Ascending aorta (tissue), 2 donors: ENCODE measurements at regions not wholly inside any gene's neighbourhood (a gene's known extent, or its start where the extent isn't known, plus 50 kb on each side); places are given as distances from the start of the nearest gene placed in this dataset.
"Not testable (repeated sequence)": the region's sequence is repeated elsewhere in the genome, so short reads cannot be mapped to it uniquely, and the experiment has no call there.

Source experiments
- DNase-seq, 2 donors: peaks; one replicate each; pipeline ENCODE4 v3.0.0-alpha.2; 2019; ENCODE audit warnings: low spot score in 2 of 2
- H3K27ac ChIP-seq, 2 donors: fragments of 200-600 bp; sonication (generic); one replicate each; pipeline ENCODE4 v1.5.1; 2016 to 2017; ENCODE audit warnings: mild to moderate bottlenecking in 1 of 2
- H3K27me3 ChIP-seq: fragments of 200-600 bp; sonication (generic); one replicate; pipeline ENCODE4 v1.5.1; 2017
- H3K36me3 ChIP-seq, 2 donors: fragments of 200-600 bp; sonication (generic); one replicate each; pipeline ENCODE4 v1.5.1; 2016
- H3K4me1 ChIP-seq, 2 donors: fragments of 200-600 bp; sonication (generic); one replicate each; pipeline ENCODE4 v1.5.1; 2016 to 2017; ENCODE audit warnings: mild to moderate bottlenecking in 1 of 2
- H3K4me3 ChIP-seq, 2 donors: fragments of 200-600 bp; sonication (generic); one replicate each; pipeline ENCODE4 v1.5.1; 2016 to 2017; ENCODE audit warnings: mild to moderate bottlenecking in 1 of 2
- H3K9me3 ChIP-seq, 2 donors: fragments of 200-600 bp; sonication (generic); one replicate each; pipeline ENCODE4 v1.5.1; 2016
- CTCF ChIP-seq, 3 experiments: fragments of 200-600 bp in 2 of 3; fragments of 450-650 bp in 1 of 3; sonication (generic) in 2 of 3; IDR thresholded peaks; one replicate each; pipeline ENCODE4 v1.5.1; 2016 to 2019; ENCODE audit warnings: antibody characterized with exemption in 3 of 3, mild to moderate bottlenecking in 1 of 3, moderate library complexity in 1 of 3
- intact Hi-C: fragments of 100-400 bp; cut with DNase I; formaldehyde crosslinking; loops from one replicate; pipeline ENCODE4 v1.15.1; 2023

GRCh38 chr13:32837973-32838927, 178.0 kb upstream of the KL start:
- intact Hi-C loops: no loop called here
- H3K4me3 ChIP-seq: no peak overlapping the region
- no peak for TF ChIP-seq CTCF (IDR thresholded peaks at IDR 0.05)
- no peaks in the 10 kb centered on the region for H3K36me3 ChIP-seq
- H3K27ac ChIP-seq: no peak overlapping the region
- no peak for DNase-seq
- peaks cover 0 to 7% of the 10 kb centered on the region in 2 donors for H3K4me1 ChIP-seq
- peaks cover 0 to 8% of the 10 kb centered on the region in 2 donors for H3K9me3 ChIP-seq
- no peaks in the 10 kb centered on the region for H3K27me3 ChIP-seq

GRCh38 chr13:32838945-32839344, 177.3 kb upstream of the KL start:
- H3K4me1 ChIP-seq: peaks cover 0 to 7% of the 10 kb centered on the region in 2 donors
- no peak for TF ChIP-seq CTCF (IDR thresholded peaks at IDR 0.05)
- H3K36me3 ChIP-seq: no peaks in the 10 kb centered on the region
- H3K27me3 ChIP-seq: no peaks in the 10 kb centered on the region
- no peak overlapping the region for H3K27ac ChIP-seq
- no peak for DNase-seq
- intact Hi-C loops: no loop called here
- H3K9me3 ChIP-seq: peaks cover 0 to 8% of the 10 kb centered on the region in 2 donors
- H3K4me3 ChIP-seq: no peak overlapping the region

- intact Hi-C loops: no loop called here
- DNase-seq: no peak
- Histone ChIP-seq H3K27ac (no peak overlapping the region), H3K4me3 (no peak overlapping the region), H3K27me3 (no peaks in the 10 kb centered on the region), H3K36me3 (no peaks in the 10 kb centered on the region), H3K9me3 (no peaks in the 10 kb centered on the region), H3K4me1 (peaks cover 0 to 7% of the 10 kb centered on the region in 2 donors)
- TF ChIP-seq CTCF (IDR thresholded peaks at IDR 0.05): no peak
Measured at GRCh38 chr13:32840113-32840512, 176.1 kb upstream of the KL start.

GRCh38 chr13:32840989-32841713, 175.1 kb upstream of the KL start:
- Histone ChIP-seq H3K36me3 (no peaks in the 10 kb centered on the region), H3K9me3 (no peaks in the 10 kb centered on the region), H3K27ac (no peak overlapping the region), H3K4me1 (peaks cover 0 to 7% of the 10 kb centered on the region in 2 donors), H3K27me3 (no peaks in the 10 kb centered on the region), H3K4me3 (no peak overlapping the region)
- no peak for DNase-seq
- TF ChIP-seq CTCF (IDR thresholded peaks at IDR 0.05): no peak
- intact Hi-C loops: no loop called here

- peaks cover 0 to under 1% of the 10 kb centered on the region in 2 donors for H3K4me1 ChIP-seq
- DNase-seq: no peak
- no peaks in the 10 kb centered on the region for H3K36me3 ChIP-seq
- no peak for TF ChIP-seq CTCF (IDR thresholded peaks at IDR 0.05)
- H3K27ac ChIP-seq: no peak overlapping the region
- no peaks in the 10 kb centered on the region for H3K9me3 ChIP-seq
- H3K27me3 ChIP-seq: no peaks in the 10 kb centered on the region
- no peak overlapping the region for H3K4me3 ChIP-seq
- intact Hi-C loops: no loop called here
Measured at GRCh38 chr13:32845952-32846950, 170.0 kb upstream of the KL start.

- H3K27me3 ChIP-seq, H3K9me3 ChIP-seq, H3K36me3 ChIP-seq, H3K4me3 ChIP-seq, intact Hi-C loops, DNase-seq, H3K4me1 ChIP-seq: not testable (repeated sequence)
- H3K27ac ChIP-seq: peak overlapping the region in 1 of 2 donors; percentile 8
Measured at GRCh38 chr13:32847976-32848375, 168.2 kb upstream of the KL start.
